Esophagus squamous epithelium (tissue), 4 donors: ENCODE measurements at regions not wholly inside any gene's neighbourhood (a gene's known extent, or its start where the extent isn't known, plus 50 kb on each side); places are given as distances from the start of the nearest gene placed in this dataset.

Experiments
- CTCF ChIP-seq, 6 experiments: fragments of 450-650 bp in 4 of 6; fragments of 200-600 bp in 2 of 6; sonication (generic) in 2 of 6; IDR thresholded peaks; one replicate each; pipeline ENCODE4 v1.5.1; 2016 to 2019; ENCODE audit warnings: antibody characterized with exemption in 6 of 6, mild to moderate bottlenecking in 4 of 6, moderate library complexity in 4 of 6
- POLR2A ChIP-seq, 4 donors: fragments of 450-650 bp; IDR thresholded peaks; one replicate each; pipeline ENCODE4 v1.6.1; 2017; ENCODE audit warnings: antibody characterized with exemption in 4 of 4, mild to moderate bottlenecking in 4 of 4, moderate library complexity in 3 of 4

GRCh38 chr19:5219551-5220304, 120.9 kb downstream of the PTPRS start:
- TF ChIP-seq CTCF (IDR thresholded peaks at IDR 0.05) (no peak), POLR2A (IDR thresholded peaks at IDR 0.05) (no peak)
